DOHH2 (cell line): ENCODE measurements at regions not wholly inside any gene's neighbourhood (a gene's known extent, or its start where the extent isn't known, plus 50 kb on each side); places are given as distances from the start of the nearest gene placed in this dataset.

Source experiments
- H3F3A ChIP-seq: fragments of 200-600 bp; sonication (generic), shearing (Covaris generic); 2 replicates; pipeline ENCODE4 v1.6.0; 2016; ENCODE audit warnings: antibody characterized with exemption, mild to moderate bottlenecking; ENCODE audit not compliant: control insufficient read depth, insufficient read depth
- H3K27ac ChIP-seq: fragments of 200-600 bp; sonication (generic); 2 replicates; pipeline ENCODE4 v1.5.1; 2014; ENCODE audit warnings: low read depth, mild to moderate bottlenecking, low read length, moderate library complexity
- H3K27me3 ChIP-seq: fragments of 200-600 bp; sonication (generic); 2 replicates; pipeline ENCODE4 v1.6.1; 2014; ENCODE audit warnings: mild to moderate bottlenecking, low read length, mixed read lengths; ENCODE audit not compliant: control insufficient read depth
- H3K36me3 ChIP-seq: fragments of 200-600 bp; sonication (generic); 2 replicates; pipeline ENCODE4 v1.6.1; 2014; ENCODE audit warnings: mild to moderate bottlenecking, low read length, moderate library complexity, mixed read lengths; ENCODE audit not compliant: control insufficient read depth
- H3K4me1 ChIP-seq: fragments of 200-600 bp; sonication (generic); 2 replicates; pipeline ENCODE4 v1.6.1; 2014; ENCODE audit warnings: mild to moderate bottlenecking, low read length, mixed read lengths; ENCODE audit not compliant: control insufficient read depth
- H3K4me2 ChIP-seq: fragments of 200-600 bp; sonication (generic); 2 replicates; pipeline ENCODE4 v1.6.0; 2014; ENCODE audit warnings: mild to moderate bottlenecking, low read length, moderate library complexity
- H3K4me3 ChIP-seq: fragments of 200-600 bp; sonication (generic); 2 replicates; pipeline ENCODE4 v1.5.1; 2014; ENCODE audit warnings: mild to moderate bottlenecking, low read length, mixed read lengths
- H3K79me2 ChIP-seq: fragments of 200-600 bp; sonication (generic); 2 replicates; pipeline ENCODE4 v1.6.1; 2014; ENCODE audit warnings: mild to moderate bottlenecking, low read length, mixed read lengths; ENCODE audit not compliant: control insufficient read depth
- H3K9me2 ChIP-seq: fragments of 200-600 bp; sonication (generic); replicated peaks from 2 replicates; pipeline ENCODE4 v1.6.1; 2014; ENCODE audit warnings: mild to moderate bottlenecking, low read length, mixed read lengths; ENCODE audit not compliant: control insufficient read depth
- H3K9me3 ChIP-seq: fragments of 200-600 bp; sonication (generic); 2 replicates; pipeline ENCODE4 v1.6.1; 2014; ENCODE audit warnings: antibody characterized with exemption, low read length, mixed read lengths; ENCODE audit not compliant: control insufficient read depth, insufficient read depth
- H4K20me1 ChIP-seq: fragments of 200-600 bp; sonication (generic); 2 replicates; pipeline ENCODE4 v1.6.0; 2014; ENCODE audit warnings: low read depth, mild to moderate bottlenecking, antibody characterized with exemption, low read length, moderate library complexity; ENCODE audit not compliant: control insufficient read depth, insufficient read depth
- CTCF ChIP-seq: fragments of 200-600 bp; sonication (generic); IDR thresholded peaks from one replicate; pipeline ENCODE4 v1.5.1; 2014; ENCODE audit warnings: antibody characterized with exemption, mild to moderate bottlenecking, low read depth, low read length; ENCODE audit not compliant: poor library complexity, severe bottlenecking
- EZH2phosphoT487 ChIP-seq: fragments of 200-600 bp; sonication (generic); IDR thresholded peaks from 2 replicates; pipeline ENCODE4 v1.6.1; 2017; ENCODE audit warnings: borderline replicate concordance, mild to moderate bottlenecking, antibody characterized with exemption, low read length, moderate library complexity, mixed read lengths

GRCh38 chr4:61070269-61070668 lies 129.9 kb upstream of the ADGRL3 start:
- Histone ChIP-seq H3K4me3 (no peak overlapping the region), H3K27ac (no peak overlapping the region), H3K79me2 (no peaks in the 10 kb centered on the region), H3K9me3 (no peaks in the 10 kb centered on the region), H3K4me1 (no peaks in the 10 kb centered on the region), H3K9me2 (no peaks in the 10 kb centered on the region), H3K36me3 (no peaks in the 10 kb centered on the region), H3F3A (no peaks in the 10 kb centered on the region), H3K27me3 (no peaks in the 10 kb centered on the region), H3K4me2 (no peak overlapping the region), H4K20me1 (no peaks in the 10 kb centered on the region)
- TF ChIP-seq CTCF (no peak), EZH2phosphoT487 (no peak)

GRCh38 chr4:61079427-61079826 lies 120.7 kb upstream of the ADGRL3 start:
- no peaks in the 10 kb centered on the region for H3K9me2 ChIP-seq
- H3K79me2 ChIP-seq, result no peaks in the 10 kb centered on the region

GRCh38 chr4:61079976-61080375 lies 120.2 kb upstream of the ADGRL3 start:
- Histone ChIP-seq H3K4me3 (no peak overlapping the region), H3K4me2 (no peak overlapping the region), H3K79me2 (no peaks in the 10 kb centered on the region), H3K27me3 (no peaks in the 10 kb centered on the region), H3K36me3 (no peaks in the 10 kb centered on the region), H3K9me3 (no peaks in the 10 kb centered on the region), H3K4me1 (no peaks in the 10 kb centered on the region), H3K9me2 (no peaks in the 10 kb centered on the region), H3F3A (no peaks in the 10 kb centered on the region), H3K27ac (no peak overlapping the region), H4K20me1 (no peaks in the 10 kb centered on the region)
- TF ChIP-seq CTCF (no peak), EZH2phosphoT487 (no peak)

More at GRCh38 chr4:61079427-61079826, 120.7 kb upstream of the ADGRL3 start:
- TF ChIP-seq CTCF, result no peak
- no peak for TF ChIP-seq EZH2phosphoT487
- Histone ChIP-seq H3K27me3 (no peaks in the 10 kb centered on the region), H3K9me3 (no peaks in the 10 kb centered on the region), H3K4me2 (no peak overlapping the region), H3K27ac (no peak overlapping the region), H4K20me1 (no peaks in the 10 kb centered on the region), H3K4me1 (no peaks in the 10 kb centered on the region), H3K36me3 (no peaks in the 10 kb centered on the region), H3K4me3 (no peak overlapping the region), H3F3A (no peaks in the 10 kb centered on the region)

GRCh38 chr4:61085534-61085933 lies 114.6 kb upstream of the ADGRL3 start:
- Histone ChIP-seq H3F3A (no peaks in the 10 kb centered on the region), H3K79me2 (no peaks in the 10 kb centered on the region), H3K27me3 (no peaks in the 10 kb centered on the region), H4K20me1 (no peaks in the 10 kb centered on the region), H3K4me2 (no peak overlapping the region), H3K9me2 (no peaks in the 10 kb centered on the region), H3K27ac (no peak overlapping the region), H3K9me3 (peaks cover 4% of the 10 kb centered on the region; the same call in 1 of the 2 replicates), H3K4me3 (no peak overlapping the region), H3K4me1 (no peaks in the 10 kb centered on the region), H3K36me3 (no peaks in the 10 kb centered on the region)
- no peak for TF ChIP-seq CTCF
- TF ChIP-seq EZH2phosphoT487, result no peak
